HG03159 (cell line): ENCODE measurements at regions not wholly inside any gene's neighbourhood (a gene's known extent, or its start where the extent isn't known, plus 50 kb on each side); places are given as distances from the start of the nearest gene placed in this dataset.

Experiments used
- ATAC-seq: cut with Tn5 transposase; IDR thresholded peaks from one replicate; pipeline ENCODE4 v1.9.1; 2021; ENCODE audit warnings: mild to moderate bottlenecking, moderate library complexity; ENCODE audit not compliant: unreplicated experiment

DNA sequence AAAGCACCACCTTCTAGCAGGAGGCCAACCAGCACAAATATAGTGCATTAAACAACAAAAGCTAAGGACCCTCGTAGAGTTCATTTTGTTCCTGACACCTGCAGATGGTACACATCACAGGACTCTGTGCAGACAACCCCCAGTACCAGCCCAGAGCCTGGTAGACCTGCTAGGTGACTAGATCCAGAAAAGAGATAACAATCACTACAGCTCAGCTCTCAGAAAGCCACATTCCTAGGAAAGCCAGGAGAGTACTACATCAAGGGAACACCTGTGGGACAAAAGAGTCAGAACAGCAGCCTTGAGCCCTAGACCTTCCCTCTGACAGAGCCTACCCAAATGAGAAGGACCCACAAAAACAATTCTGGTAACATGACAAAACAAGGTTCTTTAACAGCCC is 344.7 kb upstream of the PTBP2 start:
- no peak for ATAC-seq

- ATAC-seq: no peak
Measured at GRCh38 chr1:96384611-96385010, 337.0 kb upstream of the PTBP2 start.

DNA sequence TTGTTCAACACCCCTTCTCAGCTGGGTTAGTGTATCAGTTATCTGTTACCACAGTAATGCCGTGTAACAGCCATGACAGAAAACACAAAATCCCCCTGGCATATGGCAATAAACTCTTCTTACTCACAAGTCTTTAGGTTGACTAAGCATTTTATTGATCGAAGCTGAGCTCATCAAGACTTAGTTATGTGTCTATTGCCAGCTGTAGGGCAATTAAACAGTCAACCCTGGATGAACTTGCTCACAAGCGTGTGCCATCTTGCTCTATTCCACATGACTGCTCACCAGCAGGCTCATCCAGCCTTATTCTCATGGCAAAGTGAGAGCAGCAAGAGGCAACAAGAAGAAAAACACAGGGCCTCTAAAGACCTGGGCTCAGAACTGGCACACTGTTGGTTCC is 333.8 kb upstream of the PTBP2 start:
- no peak for ATAC-seq

DNA sequence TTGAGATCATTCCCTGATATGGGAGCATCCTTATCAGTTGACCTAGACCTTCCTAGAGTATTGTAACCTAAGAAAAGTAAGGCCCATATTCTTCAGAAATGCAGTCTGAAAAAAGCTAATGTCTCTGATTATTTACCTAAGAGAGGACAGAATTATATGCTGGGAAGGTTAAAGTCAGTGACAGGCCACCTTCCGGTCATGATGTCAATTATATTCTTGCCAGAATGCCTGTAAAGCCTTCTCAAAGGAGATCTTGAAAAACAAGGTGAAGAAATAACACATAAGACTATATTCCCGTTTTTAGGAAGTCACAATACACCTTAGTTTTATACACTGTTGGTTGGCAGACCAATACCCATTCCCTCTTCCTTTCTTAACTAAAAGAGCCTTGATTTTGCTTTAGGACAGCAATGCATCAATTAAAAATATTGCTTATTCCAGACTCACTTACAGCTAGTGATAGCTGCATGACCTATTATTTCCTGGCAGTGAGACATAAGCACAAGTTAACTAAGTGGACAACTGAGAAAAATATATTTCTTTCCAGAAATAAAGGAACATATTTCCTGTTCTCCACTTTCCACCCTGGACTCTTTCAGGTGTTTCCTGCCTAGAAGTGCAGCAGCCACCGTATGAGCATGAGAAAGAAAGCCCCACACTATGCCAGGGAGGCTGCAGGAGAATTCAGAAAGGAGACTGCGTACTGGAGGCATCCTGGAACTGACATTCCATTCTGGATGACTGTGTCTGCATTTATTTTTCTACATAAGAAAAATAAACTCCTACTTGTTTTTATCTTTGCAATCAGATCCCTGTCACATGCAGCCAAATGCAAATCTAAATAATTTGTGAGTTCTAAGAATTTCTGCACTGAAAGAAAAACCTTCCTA is 332.9 kb upstream of the PTBP2 start:
- no peak for ATAC-seq

GRCh38 chr1:96400089-96400488 is 321.5 kb upstream of the PTBP2 start:
- no peak for ATAC-seq

DNA sequence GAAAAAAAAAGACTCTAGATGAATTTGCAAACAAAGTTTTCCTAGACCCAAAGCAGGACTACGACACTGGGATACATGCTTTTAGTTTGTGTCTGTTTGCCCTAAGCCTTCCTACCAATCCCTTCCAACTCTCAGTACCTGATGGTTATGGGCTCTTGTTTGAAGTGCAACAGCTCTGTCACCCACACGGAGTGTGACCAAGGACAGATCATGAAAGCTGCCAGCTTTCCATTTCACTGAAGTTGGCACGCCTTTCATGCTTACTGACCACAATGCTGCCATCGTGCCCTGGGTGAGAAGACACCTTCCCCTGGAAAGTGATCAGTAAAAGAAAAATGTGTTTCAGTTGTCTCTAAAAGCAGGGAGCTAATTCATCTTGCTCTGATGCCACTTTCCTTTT is 312.5 kb upstream of the PTBP2 start:
- ATAC-seq: no peak

DNA sequence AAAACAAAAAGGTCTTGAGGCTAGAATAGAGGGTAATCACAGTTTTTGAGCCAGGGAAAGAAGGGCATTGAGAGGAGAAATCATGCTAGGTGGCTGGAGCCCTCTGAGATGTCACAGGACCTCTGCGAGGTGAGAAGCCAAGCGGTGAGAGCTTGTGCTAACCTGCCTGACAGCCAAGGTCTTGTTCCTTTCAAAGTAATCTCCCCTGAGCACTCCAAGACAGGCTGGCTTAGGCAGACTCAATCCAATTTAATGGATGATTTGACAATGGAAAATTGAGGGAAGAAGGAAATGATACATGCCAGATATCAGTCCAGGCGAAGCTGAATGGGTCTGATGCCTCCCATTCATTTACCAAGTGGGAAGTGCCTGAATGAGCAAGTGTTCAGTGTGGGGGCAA is 311.9 kb upstream of the PTBP2 start:
- ATAC-seq: no peak

DNA sequence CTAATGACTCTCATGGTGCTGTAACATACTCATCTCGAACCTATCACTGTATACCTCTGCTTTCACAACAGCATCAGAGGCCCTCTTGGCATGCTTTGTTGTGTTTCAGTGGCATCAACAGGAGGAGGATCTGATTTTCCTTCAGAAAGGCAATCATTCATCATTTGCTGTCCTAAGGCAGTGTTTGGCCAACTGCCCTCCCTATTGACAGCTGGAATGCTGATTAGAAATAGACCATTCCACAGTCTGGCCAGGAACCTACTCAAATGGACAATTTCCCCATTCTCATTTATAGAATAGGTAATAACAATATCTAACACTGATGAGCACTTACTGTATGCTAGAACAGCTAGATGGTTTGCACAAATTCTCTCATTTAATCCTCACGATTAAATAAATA is 310.6 kb upstream of the PTBP2 start:
- no peak for ATAC-seq

- ATAC-seq: no peak
Measured at GRCh38 chr1:96414598-96414997, 307.0 kb upstream of the PTBP2 start.

DNA sequence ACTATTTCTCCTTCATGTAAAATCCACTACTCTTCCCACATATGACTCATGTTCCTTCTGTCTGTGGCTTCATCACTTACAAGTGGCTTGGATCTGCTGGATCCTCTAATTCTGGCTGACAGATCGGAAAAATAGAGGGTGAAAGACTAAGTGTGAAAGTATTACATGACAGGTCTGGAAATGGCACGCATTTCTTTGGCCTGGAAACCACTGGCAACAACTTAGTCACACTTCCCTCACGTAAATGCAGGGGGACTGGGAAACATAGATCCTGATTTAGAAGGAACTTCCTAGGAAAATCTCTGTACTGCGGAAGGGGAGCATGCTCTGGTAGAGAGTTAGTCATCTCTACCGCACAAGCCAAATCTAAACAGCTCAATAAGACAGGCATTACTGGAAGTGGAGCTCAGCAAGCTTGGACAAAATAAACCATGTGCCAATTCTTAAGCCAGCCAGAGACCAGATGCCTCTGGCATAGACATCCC is 305.4 kb upstream of the PTBP2 start:
- ATAC-seq: no peak

DNA sequence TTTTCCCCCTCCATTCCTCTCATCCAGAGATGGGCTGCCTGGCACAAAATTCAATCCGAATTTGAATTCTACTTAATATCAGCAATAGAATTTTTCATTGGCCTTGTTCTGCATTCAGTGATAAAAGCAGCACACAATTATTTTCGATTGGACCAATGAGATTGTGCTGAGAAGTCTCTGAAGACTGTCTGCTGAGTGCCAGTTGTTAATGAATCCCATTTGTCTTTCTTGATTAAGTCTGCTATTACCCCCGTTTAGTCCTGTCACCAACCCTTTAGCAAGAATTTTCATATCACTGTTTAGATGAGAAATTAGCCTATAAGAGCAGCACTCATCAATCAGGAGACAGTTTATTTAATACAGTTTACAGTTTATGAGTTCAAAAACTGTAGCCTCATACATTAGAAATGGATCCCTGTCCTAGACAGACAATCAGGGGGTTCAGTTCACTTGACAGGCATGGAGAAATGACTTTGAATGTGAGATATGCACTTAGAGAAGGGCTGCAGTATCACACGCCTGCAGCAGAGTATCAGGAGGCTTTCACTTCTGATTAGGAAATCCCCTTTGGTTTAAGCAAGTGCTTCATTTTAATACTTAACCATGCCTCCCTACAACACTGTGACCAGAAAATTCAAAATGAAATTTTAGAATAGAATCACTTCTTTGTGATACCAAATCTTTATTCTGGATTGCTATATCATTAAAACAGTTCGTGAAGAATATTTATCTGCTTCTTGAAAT is 304.7 kb upstream of the PTBP2 start:
- ATAC-seq: peak; percentile 96

DNA sequence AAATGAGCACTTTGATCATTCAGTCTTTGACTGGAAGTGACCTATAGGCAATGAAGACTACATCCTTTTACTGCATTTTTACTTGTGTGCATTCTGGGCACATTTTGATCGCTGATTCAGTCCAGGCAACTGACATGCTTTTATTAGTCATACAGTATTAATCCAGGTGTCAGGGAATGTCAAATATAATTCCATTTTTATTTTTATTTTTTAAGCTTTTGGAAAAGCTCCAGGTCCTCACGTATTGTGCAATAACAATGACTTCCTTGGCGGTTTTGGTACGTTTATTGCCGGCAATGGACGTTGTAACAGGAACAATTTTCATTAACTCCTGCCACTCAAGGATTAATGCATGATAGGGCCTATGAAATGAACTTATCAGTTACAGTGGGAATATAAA is 302.6 kb upstream of the PTBP2 start:
- ATAC-seq: no peak

DNA sequence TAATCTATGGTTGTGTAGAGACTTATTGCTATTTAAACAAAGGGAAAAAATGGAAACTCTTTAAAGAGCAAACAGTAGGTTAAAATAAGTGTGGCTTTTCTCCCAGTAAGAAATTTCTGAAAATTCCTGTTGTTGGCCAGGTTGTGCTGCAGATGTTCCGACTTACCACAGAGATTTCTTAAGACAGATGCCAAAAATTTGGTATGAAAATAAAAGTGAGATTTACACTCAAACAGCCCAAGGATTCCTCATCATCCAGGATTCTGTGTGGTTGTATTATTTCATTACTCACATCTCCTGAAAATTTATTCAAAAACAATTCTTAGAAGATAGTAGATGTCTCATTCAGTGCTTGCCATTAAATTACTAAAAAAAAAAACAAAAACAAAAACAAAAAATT is 296.7 kb upstream of the PTBP2 start:
- ATAC-seq: no peak

GRCh38 chr1:96425382-96426129 is 296.0 kb upstream of the PTBP2 start:
- no peak for ATAC-seq

DNA sequence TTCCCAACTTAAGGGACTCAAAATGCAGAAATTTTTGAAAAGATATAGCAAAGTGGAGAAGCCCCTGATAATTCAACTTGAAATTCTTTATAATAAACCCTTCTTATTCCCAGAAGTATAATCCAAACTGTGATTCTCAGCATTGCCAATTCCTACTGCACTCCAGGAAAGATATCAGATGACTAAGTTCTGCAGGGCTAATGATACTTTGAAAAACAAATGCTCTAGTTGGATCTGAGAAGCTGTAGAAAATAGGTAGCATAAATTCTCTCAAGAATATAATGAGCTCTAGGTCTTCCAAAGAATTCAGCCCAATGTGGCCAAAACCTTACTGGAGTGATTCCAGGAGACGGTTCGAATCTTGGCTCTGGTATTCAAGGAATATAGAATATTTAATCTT is 294.0 kb upstream of the PTBP2 start:
- ATAC-seq: no peak

- ATAC-seq: no peak
Measured at GRCh38 chr1:96445302-96445701, 276.3 kb upstream of the PTBP2 start.

DNA sequence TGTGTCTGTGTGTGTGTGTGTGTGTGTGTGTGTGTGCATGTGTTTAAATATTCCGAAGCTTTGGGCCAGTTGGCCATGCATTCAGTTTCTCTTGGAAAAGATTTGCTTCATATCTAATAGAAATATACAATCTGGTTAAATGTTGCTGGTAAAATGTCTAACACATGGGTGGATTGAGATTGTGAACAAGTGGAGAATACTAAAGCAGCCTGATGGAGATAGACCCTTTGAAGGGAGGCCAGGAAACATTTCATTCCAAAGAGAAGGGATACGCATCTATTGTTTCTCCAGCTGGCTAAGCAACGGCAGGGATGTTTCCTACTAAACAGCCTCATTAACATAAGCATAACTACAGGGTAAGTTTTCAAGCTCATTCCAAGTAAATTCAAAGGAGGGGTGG is 257.5 kb upstream of the PTBP2 start:
- ATAC-seq: no peak

DNA sequence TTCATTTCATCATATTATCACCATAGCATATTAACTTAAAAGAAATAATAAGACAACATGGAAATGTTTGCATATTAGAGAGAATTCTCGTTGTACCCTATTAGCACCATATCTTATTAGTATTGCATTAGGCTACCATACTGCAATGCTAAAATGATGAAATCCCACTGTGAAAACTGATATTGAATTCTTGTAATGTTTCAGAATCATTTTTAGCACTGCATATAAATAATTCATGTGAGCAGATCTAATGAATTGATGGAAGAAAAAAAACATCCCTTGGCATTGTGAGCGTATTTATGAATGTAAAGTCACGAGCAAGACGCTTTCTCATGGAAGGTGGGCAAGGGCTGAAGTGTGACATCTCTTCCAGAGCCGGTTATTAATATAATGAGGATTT is 257.1 kb upstream of the PTBP2 start:
- ATAC-seq: no peak

- ATAC-seq: no peak
Measured at GRCh38 chr1:96464991-96465390, 256.6 kb upstream of the PTBP2 start.

DNA sequence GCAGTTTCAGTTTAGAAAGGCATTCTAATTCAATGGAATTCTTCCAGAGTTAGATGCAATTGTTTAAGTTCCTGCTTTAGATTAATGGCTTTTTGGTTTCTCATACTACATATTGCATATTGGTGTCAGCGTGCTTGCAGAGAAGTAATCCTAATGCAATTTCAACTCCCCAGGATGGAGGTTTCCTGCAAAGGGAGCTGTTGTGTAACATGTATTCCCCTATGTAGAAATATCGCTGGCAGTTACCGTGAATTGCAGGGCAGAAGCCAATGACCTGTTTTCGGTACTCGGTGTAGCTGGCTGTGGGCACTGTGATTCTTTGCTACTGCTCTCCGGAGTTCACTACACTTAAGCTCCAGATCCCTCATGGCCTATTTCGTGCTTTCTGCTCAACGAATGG is 256.1 kb upstream of the PTBP2 start:
- no peak for ATAC-seq

- no peak for ATAC-seq
Measured at GRCh38 chr1:96466842-96467241, 254.7 kb upstream of the PTBP2 start.
